NCI-H128 (cell line): ENCODE measurements at regions not wholly inside any gene's neighbourhood (a gene's known extent, or its start where the extent isn't known, plus 50 kb on each side); places are given as distances from the start of the nearest gene placed in this dataset.
A peak's percentile ranks its signal among the peaks of the same experiment; 100 is the strongest.

ENCODE experiments used
- DNase-seq: peaks from one replicate; lab custom pipeline; 2025; ENCODE audit not compliant: unreplicated experiment; lab: John Stamatoyannopoulos, UW

GRCh38 chr2:239787538-239788050 lies 237.5 kb downstream of the NDUFA10 start:
- DNase-seq = no peak

- no peak for DNase-seq
Measured at GRCh38 chr2:239786791-239787190, 238.4 kb downstream of the NDUFA10 start.

- DNase-seq = no peak
Measured at GRCh38 chr2:239781454-239781853, 243.7 kb downstream of the NDUFA10 start.

GRCh38 chr2:239780236-239780994 lies 244.7 kb downstream of the NDUFA10 start:
- no peak for DNase-seq

GRCh38 chr2:239779584-239779983 lies 245.6 kb downstream of the NDUFA10 start:
- no peak for DNase-seq

GRCh38 chr2:239778861-239779558 lies 246.1 kb downstream of the NDUFA10 start:
- no peak for DNase-seq

GRCh38 chr2:239778042-239778851 lies 246.9 kb downstream of the NDUFA10 start:
- no peak for DNase-seq

- no peak for DNase-seq
Measured at GRCh38 chr2:239777219-239777618, 247.9 kb downstream of the NDUFA10 start.

GRCh38 chr2:239776436-239777005 lies 248.6 kb downstream of the NDUFA10 start:
- no peak for DNase-seq

GRCh38 chr2:239775623-239776435 lies 249.3 kb downstream of the NDUFA10 start:
- no peak for DNase-seq

GRCh38 chr2:239774933-239775622 lies 250.1 kb downstream of the NDUFA10 start:
- DNase-seq = no peak

GRCh38 chr2:239774142-239774462 lies 251.0 kb downstream of the NDUFA10 start:
- DNase-seq = no peak

- no peak for DNase-seq
Measured at GRCh38 chr2:239773228-239774141, 251.7 kb downstream of the NDUFA10 start.

GRCh38 chr2:239772721-239773120 lies 252.4 kb downstream of the NDUFA10 start:
- DNase-seq = no peak

GRCh38 chr2:239770246-239770639 lies 254.9 kb downstream of the NDUFA10 start:
- peak; percentile 17 for DNase-seq

GRCh38 chr2:239769554-239770245 lies 255.4 kb downstream of the NDUFA10 start:
- DNase-seq = no peak

- no peak for DNase-seq
Measured at GRCh38 chr2:239768907-239769553, 256.1 kb downstream of the NDUFA10 start.
